Parathyroid adenoma (tissue), 2 donors: ENCODE measurements at regions not wholly inside any gene's neighbourhood (a gene's known extent, or its start where the extent isn't known, plus 50 kb on each side); places are given as distances from the start of the nearest gene placed in this dataset.

Experiments
- H2AFZ ChIP-seq: fragments of 300-600 bp; sonication (generic); one replicate; pipeline ENCODE4 v1.7.0; 2017; ENCODE audit warnings: antibody characterized with exemption, mild to moderate bottlenecking
- H3K27ac ChIP-seq: fragments of 300-600 bp; sonication (generic); one replicate; pipeline ENCODE4 v1.7.0; 2017
- H3K27me3 ChIP-seq: fragments of 300-600 bp; sonication (generic); one replicate; pipeline ENCODE4 v1.7.0; 2017; ENCODE audit warnings: low read length; ENCODE audit not compliant: control insufficient read depth, insufficient read depth
- H3K36me3 ChIP-seq: fragments of 300-600 bp; sonication (generic); one replicate; pipeline ENCODE4 v1.7.0; 2017; ENCODE audit warnings: low read length; ENCODE audit not compliant: control insufficient read depth, insufficient read depth
- H3K4me1 ChIP-seq: fragments of 300-600 bp; sonication (generic); one replicate; pipeline ENCODE4 v1.7.0; 2017; ENCODE audit warnings: control low read depth
- H3K4me2 ChIP-seq: fragments of 300-600 bp; sonication (generic); one replicate; pipeline ENCODE4 v1.7.0; 2017; ENCODE audit warnings: low read length
- H3K4me3 ChIP-seq: fragments of 300-600 bp; sonication (generic); one replicate; pipeline ENCODE4 v1.7.0; 2017; ENCODE audit warnings: low read depth, low read length
- H3K79me2 ChIP-seq: fragments of 300-600 bp; sonication (generic); one replicate; pipeline ENCODE4 v1.7.0; 2017; ENCODE audit warnings: control low read depth
- H3K9ac ChIP-seq: fragments of 300-600 bp; sonication (generic); one replicate; pipeline ENCODE4 v1.7.0; 2017; ENCODE audit warnings: mild to moderate bottlenecking
- H3K9me3 ChIP-seq: fragments of 300-600 bp; sonication (generic); one replicate; pipeline ENCODE4 v1.7.0; 2017; ENCODE audit warnings: low read length; ENCODE audit not compliant: control insufficient read depth
- CTCF ChIP-seq: fragments of 300-600 bp; sonication (generic); IDR thresholded peaks from one replicate; pipeline ENCODE4 v1.7.0; 2017; ENCODE audit warnings: antibody characterized with exemption, mild to moderate bottlenecking
- donor health status: primary hyperparathyroidism.

- H3K4me3 ChIP-seq, result no peak overlapping the region
- no peaks in the 10 kb centered on the region for H3K27me3 ChIP-seq
- H3K36me3 ChIP-seq, result no peaks in the 10 kb centered on the region
- no peak overlapping the region for H3K9ac ChIP-seq
- H3K4me2 ChIP-seq, result no peak overlapping the region
- no peak overlapping the region for H3K27ac ChIP-seq
- TF ChIP-seq CTCF, result no peak
- H3K79me2 ChIP-seq, result no peaks in the 10 kb centered on the region
- H3K4me1 ChIP-seq, result no peaks in the 10 kb centered on the region
- no peaks in the 10 kb centered on the region for H3K9me3 ChIP-seq
- no peak overlapping the region for H2AFZ ChIP-seq
These were observed 110.7 kb upstream of the GZMB start for GRCh38 chr14:24744641-24745040.

GRCh38 chr14:24741871-24742270 is 107.9 kb upstream of the GZMB start:
- no peaks in the 10 kb centered on the region for H3K36me3 ChIP-seq
- H3K27ac ChIP-seq, result no peak overlapping the region
- H3K27me3 ChIP-seq, result no peaks in the 10 kb centered on the region
- H3K4me1 ChIP-seq, result no peaks in the 10 kb centered on the region
- H3K79me2 ChIP-seq, result no peaks in the 10 kb centered on the region
- H3K4me3 ChIP-seq, result no peak overlapping the region
- H3K4me2 ChIP-seq, result no peak overlapping the region
- H3K9me3 ChIP-seq, result no peaks in the 10 kb centered on the region
- TF ChIP-seq CTCF, result no peak
- H2AFZ ChIP-seq, result no peak overlapping the region
- no peak overlapping the region for H3K9ac ChIP-seq

- H3K4me2 ChIP-seq, result no peak overlapping the region
- H2AFZ ChIP-seq, result no peak overlapping the region
- no peaks in the 10 kb centered on the region for H3K9me3 ChIP-seq
- H3K27ac ChIP-seq, result no peak overlapping the region
- no peaks in the 10 kb centered on the region for H3K4me1 ChIP-seq
- no peaks in the 10 kb centered on the region for H3K79me2 ChIP-seq
- H3K36me3 ChIP-seq, result no peaks in the 10 kb centered on the region
- no peak for TF ChIP-seq CTCF
- no peak overlapping the region for H3K4me3 ChIP-seq
- H3K27me3 ChIP-seq, result no peaks in the 10 kb centered on the region
- H3K9ac ChIP-seq, result no peak overlapping the region
These were observed 102.1 kb upstream of the GZMB start for GRCh38 chr14:24735984-24736630.

- Histone ChIP-seq H3K9me3 (no peaks in the 10 kb centered on the region), H3K4me1 (no peaks in the 10 kb centered on the region), H3K9ac (no peak overlapping the region), H3K27me3 (no peaks in the 10 kb centered on the region), H2AFZ (no peak overlapping the region), H3K36me3 (no peaks in the 10 kb centered on the region), H3K79me2 (no peaks in the 10 kb centered on the region), H3K4me2 (no peak overlapping the region), H3K27ac (no peak overlapping the region), H3K4me3 (no peak overlapping the region)
- TF ChIP-seq CTCF, result peak; percentile 54
These were observed 101.0 kb upstream of the GZMB start for GRCh38 chr14:24734917-24735500.

- H2AFZ ChIP-seq, result no peak overlapping the region
- no peaks in the 10 kb centered on the region for H3K9me3 ChIP-seq
- no peak for TF ChIP-seq CTCF
- no peak overlapping the region for H3K4me2 ChIP-seq
- H3K4me1 ChIP-seq, result no peaks in the 10 kb centered on the region
- H3K79me2 ChIP-seq, result no peaks in the 10 kb centered on the region
- no peaks in the 10 kb centered on the region for H3K27me3 ChIP-seq
- no peaks in the 10 kb centered on the region for H3K36me3 ChIP-seq
- no peak overlapping the region for H3K9ac ChIP-seq
- no peak overlapping the region for H3K27ac ChIP-seq
- H3K4me3 ChIP-seq, result no peak overlapping the region
These were observed 92.5 kb upstream of the GZMB start for GRCh38 chr14:24726480-24726879.
